Calu3 (cell line): ENCODE measurements at regions not wholly inside any gene's neighbourhood (a gene's known extent, or its start where the extent isn't known, plus 50 kb on each side); places are given as distances from the start of the nearest gene placed in this dataset.

Experiments
- BruUV-seq: library from RNA; stranded (reverse); fragments of 400-500 nt; replicated peaks from 2 replicates; lab custom pipeline; 2021; lab: Mats Ljungman, UMichigan
- CTCF ChIA-PET: fragments of 300-600 bp; sonication (Branson Sonifier 250); formaldehyde crosslinking; loops from one replicate; lab custom pipeline; 2022; ENCODE audit warnings: antibody characterized with exemption; lab: Charles Lee
- DNase-seq: peaks from one replicate; pipeline ENCODE4 v3.0.0; 2022
- H3K27ac Mint-ChIP-seq: one replicate; pipeline ENCODE4 v1.8.0; 2022; ENCODE audit warnings: mixed read lengths; ENCODE audit not compliant: unreplicated experiment
- H3K27me3 Mint-ChIP-seq: one replicate; pipeline ENCODE4 v1.8.0; 2022; ENCODE audit warnings: mixed read lengths; ENCODE audit not compliant: unreplicated experiment
- H3K36me3 Mint-ChIP-seq: one replicate; pipeline ENCODE4 v1.8.0; 2022; ENCODE audit warnings: mild to moderate bottlenecking, moderate library complexity, mixed read lengths; ENCODE audit not compliant: insufficient read depth, unreplicated experiment
- H3K4me1 Mint-ChIP-seq: one replicate; pipeline ENCODE4 v1.8.0; 2022; ENCODE audit warnings: mild to moderate bottlenecking, low read depth, mixed read lengths; ENCODE audit not compliant: unreplicated experiment
- H3K4me3 Mint-ChIP-seq: one replicate; pipeline ENCODE4 v1.8.0; 2022; ENCODE audit warnings: mild to moderate bottlenecking, low read depth, moderate library complexity, mixed read lengths; ENCODE audit not compliant: unreplicated experiment
- H3K9me3 Mint-ChIP-seq: one replicate; pipeline ENCODE4 v1.8.0; 2022; ENCODE audit warnings: low read depth, mixed read lengths; ENCODE audit not compliant: unreplicated experiment
- CTCF ChIP-seq: fragments of 200-600 bp; IDR thresholded peaks from one replicate; pipeline ENCODE4 v1.8.0; 2022; ENCODE audit warnings: antibody characterized with exemption; ENCODE audit not compliant: unreplicated experiment
- intact Hi-C: fragments of 100-400 bp; cut with micrococcal nuclease; formaldehyde crosslinking; loops from one replicate; pipeline ENCODE4 v1.10.0; 2022; ENCODE audit not compliant: unreplicated experiment

DNA sequence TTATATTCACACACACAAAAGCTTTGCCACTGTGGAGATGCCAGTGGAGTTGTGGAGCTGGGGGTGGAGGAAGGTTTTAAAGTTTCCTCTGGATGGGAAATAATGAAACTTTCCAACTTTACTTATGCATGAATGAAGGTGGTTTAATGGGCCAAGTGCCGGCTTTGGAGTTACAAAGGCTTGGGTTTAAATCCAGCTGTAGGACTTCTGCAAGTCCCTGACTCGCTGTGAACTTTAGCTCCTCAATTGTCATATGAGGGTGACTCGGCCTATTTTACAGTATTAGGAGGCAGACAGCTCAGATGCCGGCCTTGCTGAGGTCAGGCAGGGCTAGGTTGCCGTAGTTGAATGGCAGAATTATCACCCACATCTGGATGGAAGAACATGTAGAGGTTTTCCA is 415.8 kb upstream of the TRIB2 start:
- Mint-ChIP-seq H3K4me1 (no peaks in the 10 kb centered on the region), H3K27me3 (peaks cover 17% of the 10 kb centered on the region), H3K36me3 (no peaks in the 10 kb centered on the region), H3K9me3 (peaks cover 4% of the 10 kb centered on the region), H3K4me3 (no peak overlapping the region), H3K27ac (no peak overlapping the region)
- DNase-seq: no peak
- no TSS peak for BruUV-seq
- no peak for TF ChIP-seq CTCF
- intact Hi-C loops: no loop called here
- CTCF ChIA-PET: no interaction called here

DNA sequence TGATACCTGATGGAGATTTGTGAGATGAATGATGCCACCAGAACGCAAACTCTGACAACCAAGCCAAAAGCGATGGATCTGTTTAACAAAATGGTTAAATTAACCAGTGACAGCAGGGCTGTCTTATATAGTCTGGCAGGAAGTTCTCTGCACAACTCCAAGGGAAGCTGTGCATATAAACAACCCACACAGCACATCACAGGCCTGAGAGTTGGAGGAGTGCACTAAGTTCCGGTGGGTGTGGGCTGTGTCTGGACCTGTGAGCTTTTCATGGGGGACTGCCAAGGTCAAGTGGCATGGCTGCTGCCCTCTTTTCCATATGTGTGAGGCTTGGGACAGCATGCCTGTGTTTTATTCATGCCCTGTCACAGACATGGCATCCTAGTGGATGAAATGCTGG is 414.6 kb upstream of the TRIB2 start:
- H3K4me3 Mint-ChIP-seq: no peak overlapping the region
- H3K27ac Mint-ChIP-seq: no peak overlapping the region
- H3K36me3 Mint-ChIP-seq: no peaks in the 10 kb centered on the region
- intact Hi-C loops: no loop called here
- BruUV-seq: no TSS peak
- CTCF ChIA-PET: no interaction called here
- DNase-seq: no peak
- no peak for TF ChIP-seq CTCF
- H3K27me3 Mint-ChIP-seq: peaks cover 5% of the 10 kb centered on the region
- H3K4me1 Mint-ChIP-seq: no peaks in the 10 kb centered on the region
- peaks cover under 1% of the 10 kb centered on the region for H3K9me3 Mint-ChIP-seq

- no peak for DNase-seq
- CTCF ChIA-PET: no interaction called here
- Mint-ChIP-seq H3K36me3 (no peaks in the 10 kb centered on the region), H3K4me3 (no peak overlapping the region), H3K4me1 (no peaks in the 10 kb centered on the region), H3K9me3 (no peaks in the 10 kb centered on the region), H3K27me3 (no peaks in the 10 kb centered on the region), H3K27ac (no peak overlapping the region)
- BruUV-seq: no TSS peak
- no peak for TF ChIP-seq CTCF
- intact Hi-C loops: no loop called here
Observed at GRCh38 chr2:12302691-12303090, 414.0 kb upstream of the TRIB2 start.

DNA sequence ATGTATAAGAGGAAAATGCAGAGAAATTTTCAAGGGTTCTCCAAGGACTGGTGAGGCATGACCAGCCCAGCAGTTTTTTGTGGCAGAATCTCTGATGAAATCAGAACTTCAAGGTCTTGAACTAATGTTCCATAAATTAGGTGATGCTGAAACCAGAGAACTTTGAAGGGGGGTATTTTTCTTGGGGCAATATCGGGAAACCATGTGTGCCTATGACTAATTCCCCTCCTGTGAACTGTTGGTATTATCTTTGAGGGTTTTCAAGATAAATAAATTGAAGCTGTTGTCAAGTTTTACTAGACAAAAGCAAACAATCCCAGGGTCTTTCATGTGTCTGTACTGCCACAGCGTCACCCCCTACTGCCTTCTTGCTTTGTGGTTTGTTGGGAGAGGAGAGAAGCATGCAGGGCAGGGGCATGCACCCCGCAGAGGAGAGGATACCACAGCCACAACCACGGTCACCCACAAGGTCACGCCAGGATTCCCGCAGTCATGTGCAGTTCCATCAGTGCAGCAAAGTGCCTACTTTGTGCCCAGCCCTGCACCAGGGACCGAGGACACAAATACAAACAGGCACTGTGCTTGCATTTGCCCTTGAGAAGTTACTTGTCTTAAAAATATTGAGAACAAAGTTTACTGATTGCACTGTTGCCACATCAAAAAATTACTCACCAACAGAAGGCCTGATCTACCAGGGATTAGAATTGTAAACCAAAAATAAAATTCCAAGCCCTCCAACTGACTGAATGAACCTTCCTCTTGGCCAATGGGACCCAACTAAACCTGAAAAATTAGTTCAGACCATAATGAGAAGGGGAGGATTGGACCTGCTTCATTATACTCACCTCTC is 413.3 kb upstream of the TRIB2 start:
- no peak overlapping the region for H3K4me3 Mint-ChIP-seq
- DNase-seq: no peak
- CTCF ChIA-PET: no interaction called here

More for the DNA sequence above, 413.3 kb upstream of the TRIB2 start:
- Mint-ChIP-seq H3K4me1 (no peaks in the 10 kb centered on the region), H3K27ac (no peak overlapping the region), H3K27me3 (no peaks in the 10 kb centered on the region), H3K36me3 (no peaks in the 10 kb centered on the region), H3K9me3 (no peaks in the 10 kb centered on the region)
- TF ChIP-seq CTCF: no peak
- intact Hi-C loops: no loop called here
- no TSS peak for BruUV-seq
